Tibial nerve (tissue), 4 donors: ENCODE measurements at regions not wholly inside any gene's neighbourhood (a gene's known extent, or its start where the extent isn't known, plus 50 kb on each side); places are given as distances from the start of the nearest gene placed in this dataset.

Experiments
- CTCF ChIP-seq, 5 experiments: fragments of 200-600 bp in 3 of 5; fragments of 450-650 bp in 2 of 5; sonication (generic) in 3 of 5; IDR thresholded peaks; one replicate each; pipeline ENCODE4 v1.5.1; 2016 to 2019; ENCODE audit warnings: antibody characterized with exemption in 5 of 5, mild to moderate bottlenecking in 3 of 5, moderate library complexity in 2 of 5
- EP300 ChIP-seq, 2 donors: sonication (generic); formaldehyde crosslinking; IDR thresholded peaks; one replicate each; pipeline ENCODE4 v1.6.1; 2017; ENCODE audit warnings: antibody characterized with exemption in 2 of 2, mild to moderate bottlenecking in 1 of 2

GRCh38 chr20:54839224-54839623 lies 363.8 kb downstream of the DOK5 start:
- TF ChIP-seq CTCF (IDR thresholded peaks at IDR 0.05) (no peak), EP300 (IDR thresholded peaks at IDR 0.05) (no peak)
